Panc1 (cell line): ENCODE measurements at regions not wholly inside any gene's neighbourhood (a gene's known extent, or its start where the extent isn't known, plus 50 kb on each side); places are given as distances from the start of the nearest gene placed in this dataset.

Source experiments
- ATAC-seq: fragments of 200-7000 bp; cut with Tn5 transposase; 2 replicates; pipeline ENCODE4 v1.9.1; 2020; ENCODE audit warnings: mild to moderate bottlenecking, moderate library complexity
- BruUV-seq: library from RNA; stranded (reverse); fragments of 400-500 nt; replicated peaks from 2 replicates; lab custom pipeline; 2021; lab: Mats Ljungman, UMichigan
- CTCF ChIA-PET: fragments of 300-600 bp; sonication (Branson Sonifier 250); formaldehyde crosslinking; loops from one replicate; lab custom pipeline; 2022; ENCODE audit warnings: antibody characterized with exemption; lab: Charles Lee
- POLR2A ChIA-PET: fragments of 300-600 bp; sonication (Branson Sonifier 250); formaldehyde crosslinking; loops from one replicate; lab custom pipeline; 2022; ENCODE audit warnings: antibody characterized with exemption; lab: Charles Lee
- DNase-seq: peaks from one replicate; pipeline ENCODE4 v3.0.0-alpha.2; 2010; ENCODE audit warnings: low read depth, low spot score
- H3K27ac ChIP-seq: 2 replicates; pipeline ENCODE4 v1.5.1; 2011; ENCODE audit warnings: mild to moderate bottlenecking, low read length, inconsistent platforms
- H3K27me3 ChIP-seq: fragments of 200-500 bp; sonication (Bioruptor generic); 2 replicates; pipeline ENCODE4 v1.6.0; 2014; ENCODE audit warnings: low read length, inconsistent platforms; ENCODE audit not compliant: control insufficient read depth, insufficient read depth
- H3K36me3 ChIP-seq: fragments of 200-500 bp; sonication (Bioruptor generic); 2 replicates; pipeline ENCODE4 v1.5.1; 2014; ENCODE audit warnings: inconsistent platforms, mild to moderate bottlenecking, low read length, moderate library complexity; ENCODE audit not compliant: control insufficient read depth, insufficient read depth
- H3K4me1 ChIP-seq: 2 replicates; pipeline ENCODE4 v1.5.1; 2011; ENCODE audit warnings: inconsistent platforms, mild to moderate bottlenecking, low read length, moderate library complexity; ENCODE audit not compliant: control insufficient read depth, insufficient read depth
- H3K4me3 ChIP-seq, 2 experiments: 2 replicates each; pipeline ENCODE4 v1.5.1; 2011 to 2012; ENCODE audit warnings: low read depth in 2 of 2, low read length in 2 of 2, mild to moderate bottlenecking in 2 of 2, inconsistent platforms in 1 of 2, moderate library complexity in 1 of 2
- H3K9me3 ChIP-seq: fragments of 200-500 bp; sonication (Bioruptor generic); 2 replicates; pipeline ENCODE4 v1.5.1; 2014; ENCODE audit warnings: low read depth, mild to moderate bottlenecking, inconsistent platforms, low read length, moderate library complexity; ENCODE audit not compliant: control insufficient read depth, insufficient read depth
- CTCF ChIP-seq: fragments of 450-650 bp; IDR thresholded peaks from 2 replicates; pipeline ENCODE4 v1.5.1; 2017; ENCODE audit warnings: mild to moderate bottlenecking
- POLR2AphosphoS5 ChIP-seq: IDR thresholded peaks from 2 replicates; pipeline ENCODE4 v1.6.1; 2012; ENCODE audit warnings: mild to moderate bottlenecking, low read depth, low read length, moderate library complexity
- SIN3A ChIP-seq: IDR thresholded peaks from 2 replicates; pipeline ENCODE4 v1.6.1; 2012; ENCODE audit warnings: low read depth, mild to moderate bottlenecking, low read length, moderate library complexity, borderline replicate concordance; ENCODE audit not compliant: insufficient read depth
- TCF7L2 ChIP-seq: IDR thresholded peaks from 2 replicates; pipeline ENCODE4 v1.6.1; 2011; ENCODE audit warnings: mild to moderate bottlenecking, low read depth, low read length, inconsistent platforms
- in situ Hi-C: cut with HindIII; loops from 2 replicates; pipeline ENCODE4 v1.10.0; 2016; ENCODE audit warnings: low sequenced_read_pairs, low pct_unique_long_range_greater_than_20kb
- intact Hi-C: fragments of 100-400 bp; cut with micrococcal nuclease; formaldehyde crosslinking; loops from one replicate; pipeline ENCODE4 v1.10.0; 2022; ENCODE audit not compliant: unreplicated experiment
- TF ChIP-seq, protein P1 (sequence below), 2 experiments: IDR thresholded peaks; 2 replicates each; pipeline ENCODE4 v1.6.1; 2011 to 2012; ENCODE audit warnings: low read depth in 2 of 2, control low read depth in 1 of 2, low read length in 1 of 2, mild to moderate bottlenecking in 1 of 2, moderate library complexity in 1 of 2; ENCODE audit not compliant: insufficient read depth in 1 of 2

GRCh38 chr5:2000591-2000990 is 117.9 kb upstream of the IRX4 start:
- intact Hi-C loops (no loop called here), in situ Hi-C loops (no loop called here)
- Histone ChIP-seq H3K36me3 (no peaks in the 10 kb centered on the region; the same call in 1 of the 2 replicates), H3K4me3 (no peak overlapping the region), H3K27me3 (peaks cover 24% of the 10 kb centered on the region), H3K9me3 (no peaks in the 10 kb centered on the region), H3K27ac (no peak overlapping the region), H3K4me1 (no peaks in the 10 kb centered on the region)
- no peak for DNase-seq
- no peak for ATAC-seq
- POLR2A ChIA-PET = no interaction called here
- no peak for TF ChIP-seq POLR2AphosphoS5
- no peak for TF ChIP-seq CTCF
- no peak for TF ChIP-seq TCF7L2
- CTCF ChIA-PET = no interaction called here
- BruUV-seq = no TSS peak

DNA sequence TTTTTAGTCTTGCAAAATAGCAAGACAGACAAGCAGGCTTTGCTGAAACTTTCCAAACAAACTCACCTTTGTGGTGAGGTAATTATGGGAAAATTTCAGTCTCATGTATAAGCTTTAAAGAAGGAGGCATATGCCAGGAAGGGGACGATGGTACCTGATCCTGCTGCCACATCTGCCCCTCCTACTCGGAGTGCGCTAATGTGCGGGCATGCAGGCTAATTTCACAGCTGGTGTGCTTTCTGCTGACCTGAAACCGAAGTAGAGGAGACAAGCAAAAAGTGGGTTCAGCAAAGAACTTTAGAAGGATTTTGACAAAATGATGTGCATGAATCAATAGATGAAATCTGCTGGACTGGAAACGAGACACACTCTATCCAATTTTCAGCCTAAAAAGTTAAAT is 117.1 kb upstream of the IRX4 start:
- no peak for DNase-seq
- no TSS peak for BruUV-seq
- Histone ChIP-seq H3K36me3 (no peaks in the 10 kb centered on the region; the same call in 1 of the 2 replicates), H3K4me3 (no peak overlapping the region), H3K27ac (no peak overlapping the region), H3K4me1 (no peaks in the 10 kb centered on the region), H3K9me3 (no peaks in the 10 kb centered on the region), H3K27me3 (peaks cover 24% of the 10 kb centered on the region)
- TF ChIP-seq, protein P1, sequence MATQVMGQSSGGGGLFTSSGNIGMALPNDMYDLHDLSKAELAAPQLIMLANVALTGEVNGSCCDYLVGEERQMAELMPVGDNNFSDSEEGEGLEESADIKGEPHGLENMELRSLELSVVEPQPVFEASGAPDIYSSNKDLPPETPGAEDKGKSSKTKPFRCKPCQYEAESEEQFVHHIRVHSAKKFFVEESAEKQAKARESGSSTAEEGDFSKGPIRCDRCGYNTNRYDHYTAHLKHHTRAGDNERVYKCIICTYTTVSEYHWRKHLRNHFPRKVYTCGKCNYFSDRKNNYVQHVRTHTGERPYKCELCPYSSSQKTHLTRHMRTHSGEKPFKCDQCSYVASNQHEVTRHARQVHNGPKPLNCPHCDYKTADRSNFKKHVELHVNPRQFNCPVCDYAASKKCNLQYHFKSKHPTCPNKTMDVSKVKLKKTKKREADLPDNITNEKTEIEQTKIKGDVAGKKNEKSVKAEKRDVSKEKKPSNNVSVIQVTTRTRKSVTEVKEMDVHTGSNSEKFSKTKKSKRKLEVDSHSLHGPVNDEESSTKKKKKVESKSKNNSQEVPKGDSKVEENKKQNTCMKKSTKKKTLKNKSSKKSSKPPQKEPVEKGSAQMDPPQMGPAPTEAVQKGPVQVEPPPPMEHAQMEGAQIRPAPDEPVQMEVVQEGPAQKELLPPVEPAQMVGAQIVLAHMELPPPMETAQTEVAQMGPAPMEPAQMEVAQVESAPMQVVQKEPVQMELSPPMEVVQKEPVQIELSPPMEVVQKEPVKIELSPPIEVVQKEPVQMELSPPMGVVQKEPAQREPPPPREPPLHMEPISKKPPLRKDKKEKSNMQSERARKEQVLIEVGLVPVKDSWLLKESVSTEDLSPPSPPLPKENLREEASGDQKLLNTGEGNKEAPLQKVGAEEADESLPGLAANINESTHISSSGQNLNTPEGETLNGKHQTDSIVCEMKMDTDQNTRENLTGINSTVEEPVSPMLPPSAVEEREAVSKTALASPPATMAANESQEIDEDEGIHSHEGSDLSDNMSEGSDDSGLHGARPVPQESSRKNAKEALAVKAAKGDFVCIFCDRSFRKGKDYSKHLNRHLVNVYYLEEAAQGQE (IDR thresholded peaks at IDR 0.05; ENCODE audit: insufficient read depth in 1 of 2, low read depth in 2 of 2, low read length in 1 of 2) = no peak
- no peak for TF ChIP-seq POLR2AphosphoS5
- no peak for TF ChIP-seq TCF7L2
- TF ChIP-seq SIN3A = no peak
- TF ChIP-seq CTCF = no peak
- POLR2A ChIA-PET = no interaction called here
- CTCF ChIA-PET = no interaction called here
- no peak for ATAC-seq
- intact Hi-C loops (no loop called here), in situ Hi-C loops (no loop called here)
